HUES64 (cell line): ENCODE measurements at regions not wholly inside any gene's neighbourhood (a gene's known extent, or its start where the extent isn't known, plus 50 kb on each side); places are given as distances from the start of the nearest gene placed in this dataset.
"Not testable (repeated sequence)": the region's sequence is repeated elsewhere in the genome, so short reads cannot be mapped to it uniquely, and the experiment has no call there.

Experiments
- H3K27ac ChIP-seq: 2 replicates; pipeline ENCODE4 v1.7.0; 2013; ENCODE audit warnings: low read depth, low read length, inconsistent platforms
- H3K27me3 ChIP-seq: 2 replicates; pipeline ENCODE4 v1.6.1; 2013; ENCODE audit warnings: mild to moderate bottlenecking, low read length; ENCODE audit not compliant: insufficient read depth
- H3K36me3 ChIP-seq: 2 replicates; pipeline ENCODE4 v1.6.1; 2013; ENCODE audit warnings: mild to moderate bottlenecking, low read length; ENCODE audit not compliant: insufficient read depth
- H3K4me1 ChIP-seq: 2 replicates; pipeline ENCODE4 v1.6.1; 2013; ENCODE audit warnings: mild to moderate bottlenecking, low read length, moderate library complexity; ENCODE audit not compliant: insufficient read depth
- H3K4me3 ChIP-seq: 2 replicates; pipeline ENCODE4 v1.5.1; 2013; ENCODE audit warnings: mild to moderate bottlenecking, low read length, moderate library complexity
- H3K9ac ChIP-seq: 2 replicates; pipeline ENCODE4 v1.6.1; 2013; ENCODE audit warnings: mild to moderate bottlenecking, low read depth, low read length
- H3K9me3 ChIP-seq: 2 replicates; pipeline ENCODE4 v1.6.1; 2013; ENCODE audit warnings: low read depth, low read length; ENCODE audit not compliant: insufficient read depth
- WGBS: fragments of 150-250, 120-280 bp; methylation state at CpG from one replicate; pipeline ENCODE4 v1.1.7; 2013; ENCODE audit warnings: missing lambda C conversion rate; 5-methylcytosine and 5-hydroxymethylcytosine counted together

DNA sequence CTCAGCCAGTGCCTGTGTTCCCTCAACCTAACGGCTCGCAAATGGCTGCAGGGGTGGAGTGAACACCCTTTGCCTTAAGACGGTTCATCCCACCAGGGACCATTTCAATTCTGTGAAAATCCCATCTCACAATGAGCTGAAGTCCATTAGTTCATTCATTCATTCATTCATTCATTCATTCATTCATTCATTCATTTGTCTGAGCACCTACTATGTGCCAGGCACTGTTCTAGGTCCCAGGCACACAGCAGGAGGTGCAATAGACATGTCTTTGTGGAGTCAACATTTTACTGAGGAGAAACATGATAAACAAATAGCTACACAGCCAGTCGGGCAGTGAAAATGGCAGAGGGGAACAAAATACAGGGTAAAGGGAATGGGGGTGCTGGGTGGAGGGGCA, 618.8 kb downstream of the MATN1 start:
- Histone ChIP-seq H3K4me1 (no peaks in the 10 kb centered on the region), H3K9me3 (no peaks in the 10 kb centered on the region), H3K27me3 (no peaks in the 10 kb centered on the region), H3K36me3 (no peaks in the 10 kb centered on the region), H3K27ac (no peak overlapping the region), H3K4me3 (no peak overlapping the region), H3K9ac (no peak overlapping the region)
- 90% methylated on average over 4 of the region's 4 CpGs for WGBS

DNA sequence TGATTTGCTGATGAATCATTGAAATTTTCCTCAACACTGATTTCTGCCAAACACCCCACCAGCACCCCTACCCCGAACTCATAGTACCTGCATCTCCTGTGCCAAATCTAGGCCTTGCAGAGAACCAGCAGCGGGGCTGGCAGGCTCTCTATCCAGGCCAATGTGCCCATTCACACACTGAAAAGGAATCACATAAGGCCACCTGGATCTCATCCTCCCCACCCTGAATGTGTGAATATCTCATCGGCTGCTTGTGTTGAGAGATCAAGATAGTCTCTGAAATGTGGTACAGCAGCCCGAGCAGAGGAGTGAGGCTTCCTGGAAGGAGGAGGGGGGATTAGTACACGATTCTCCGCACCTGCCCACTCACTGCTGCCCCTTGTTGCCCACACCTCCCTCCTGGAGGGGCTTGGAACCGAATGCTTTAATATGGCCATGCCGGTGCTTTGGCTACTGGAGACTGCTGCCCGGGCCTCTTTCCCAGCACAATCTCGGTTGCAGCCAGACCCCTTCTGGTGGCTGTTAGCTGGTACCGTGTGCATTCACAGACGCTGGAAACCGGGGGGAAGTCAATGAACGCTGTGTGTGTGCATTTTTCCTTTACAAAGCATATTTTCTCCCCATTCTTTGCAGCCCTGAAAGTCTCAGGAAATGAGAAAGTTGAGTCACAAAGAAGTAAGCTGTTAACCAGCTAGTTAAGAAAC, 619.5 kb downstream of the MATN1 start:
- Histone ChIP-seq H3K27me3 (no peaks in the 10 kb centered on the region), H3K4me3 (no peak overlapping the region), H3K4me1 (no peaks in the 10 kb centered on the region), H3K9ac (no peak overlapping the region), H3K9me3 (no peaks in the 10 kb centered on the region), H3K36me3 (no peaks in the 10 kb centered on the region), H3K27ac (no peak overlapping the region)
- WGBS: 78% methylated on average over 14 of the region's 14 CpGs

DNA sequence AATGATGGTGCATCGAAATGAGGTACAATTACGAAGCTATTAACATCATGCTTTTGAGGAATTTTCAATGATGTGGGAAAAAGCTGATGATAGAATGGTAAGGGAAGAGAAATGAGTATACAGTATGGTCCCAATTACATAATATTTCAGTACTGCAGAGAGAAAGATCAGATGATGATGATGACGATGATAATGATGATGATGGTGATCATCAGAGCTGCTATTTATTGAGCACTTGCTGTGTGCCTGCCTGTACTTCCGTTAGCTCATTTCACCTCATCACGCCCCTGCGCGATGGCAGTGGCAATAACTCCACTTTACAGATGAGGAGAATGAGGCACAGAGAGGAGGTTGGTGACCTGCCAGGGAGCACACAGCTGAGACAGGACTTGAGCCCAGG, 620.8 kb downstream of the MATN1 start:
- H3K4me1 ChIP-seq: no peaks in the 10 kb centered on the region
- no peaks in the 10 kb centered on the region for H3K36me3 ChIP-seq
- 97% methylated on average over 7 of the region's 7 CpGs for WGBS
- no peak overlapping the region for H3K27ac ChIP-seq
- no peaks in the 10 kb centered on the region for H3K27me3 ChIP-seq
- H3K4me3 ChIP-seq: no peak overlapping the region
- H3K9ac ChIP-seq: no peak overlapping the region
- H3K9me3 ChIP-seq: no peaks in the 10 kb centered on the region

DNA sequence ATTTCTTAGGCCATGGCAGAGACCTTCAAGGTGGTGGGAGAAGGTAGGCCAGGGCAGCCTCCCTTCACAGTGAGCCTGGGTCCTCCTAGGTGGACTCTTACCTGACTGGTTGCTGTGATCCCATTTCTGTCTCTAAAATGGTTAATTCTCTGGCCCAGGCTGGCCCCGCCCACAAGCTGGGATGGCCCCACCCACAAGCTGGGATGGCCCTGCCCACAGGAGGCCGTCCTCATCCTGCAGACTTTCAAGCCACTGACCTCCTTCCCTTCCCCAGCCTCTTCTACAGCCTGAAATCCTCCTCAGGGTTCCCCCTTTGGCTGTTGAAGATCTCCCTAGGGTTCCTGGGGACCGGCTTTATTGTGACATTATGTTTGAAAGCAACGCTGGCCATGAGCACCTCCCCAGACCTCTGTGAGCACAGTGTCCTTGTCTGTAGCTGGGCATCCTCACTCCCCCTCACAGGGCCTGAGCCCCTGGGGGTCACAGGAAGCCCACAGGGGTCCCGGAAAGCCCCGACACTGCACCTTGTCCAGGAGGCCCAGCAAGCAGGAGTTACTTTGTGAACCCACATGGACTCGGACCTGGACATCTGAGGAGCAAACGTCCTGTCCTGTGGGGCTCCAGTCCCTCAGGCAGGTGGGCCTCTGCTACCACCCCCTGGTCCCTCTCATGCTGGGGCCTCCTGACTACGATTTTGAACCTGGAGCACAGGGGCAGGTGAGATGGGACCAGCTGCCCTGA, 621.7 kb downstream of the MATN1 start:
- WGBS: 73% methylated on average over 9 of the region's 9 CpGs

DNA sequence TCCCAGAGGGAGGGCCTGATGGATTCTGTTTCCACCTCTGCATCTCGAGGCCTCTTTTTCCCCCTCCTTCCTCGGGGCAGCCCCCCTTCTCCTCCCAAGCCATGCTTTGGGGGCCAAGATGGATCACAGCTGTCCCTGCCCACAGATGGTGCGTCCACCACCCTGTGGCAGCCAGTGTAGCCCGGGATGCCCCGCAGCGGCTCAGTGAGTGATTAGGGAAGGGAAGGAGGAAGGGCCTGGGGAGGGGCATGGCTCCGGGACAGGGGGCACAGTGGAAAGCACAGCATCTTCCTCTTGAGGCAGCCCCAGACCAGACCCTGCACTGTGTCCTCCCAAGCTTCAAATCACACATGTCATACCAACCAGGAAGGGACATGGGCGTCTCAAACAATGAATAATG, 622.4 kb downstream of the MATN1 start:
- no peak overlapping the region for H3K9ac ChIP-seq
- H3K27ac ChIP-seq: no peak overlapping the region
- no peak overlapping the region for H3K4me3 ChIP-seq
- no peaks in the 10 kb centered on the region for H3K27me3 ChIP-seq
- no peaks in the 10 kb centered on the region for H3K4me1 ChIP-seq
- 78% methylated on average over 8 of the region's 8 CpGs for WGBS
- H3K9me3 ChIP-seq: no peaks in the 10 kb centered on the region
- H3K36me3 ChIP-seq: no peaks in the 10 kb centered on the region

More for the DNA sequence above, 621.7 kb downstream of the MATN1 start:
- Histone ChIP-seq H3K9ac (no peak overlapping the region), H3K4me3 (no peak overlapping the region), H3K4me1 (no peaks in the 10 kb centered on the region), H3K27ac (no peak overlapping the region), H3K27me3 (no peaks in the 10 kb centered on the region), H3K36me3 (no peaks in the 10 kb centered on the region), H3K9me3 (no peaks in the 10 kb centered on the region)

DNA sequence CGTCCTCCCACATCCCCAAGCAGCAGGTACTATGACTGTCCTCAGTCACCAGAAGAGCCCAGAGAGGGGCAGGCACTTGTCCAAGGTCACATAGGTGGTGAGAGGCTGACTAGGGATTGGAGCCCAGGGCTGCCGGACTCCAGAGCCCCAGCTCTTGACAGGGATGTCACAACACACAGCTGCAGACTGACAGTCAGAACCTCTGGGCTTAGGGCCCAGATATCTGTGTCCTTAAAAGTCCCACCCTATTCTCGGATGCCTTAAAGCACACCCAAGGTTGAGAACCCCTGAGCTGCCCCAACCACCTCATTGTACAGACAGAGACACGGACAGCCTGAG, 622.9 kb downstream of the MATN1 start:
- no peaks in the 10 kb centered on the region for H3K4me1 ChIP-seq
- no peak overlapping the region for H3K9ac ChIP-seq
- 87% methylated on average over 4 of the region's 4 CpGs for WGBS
- no peak overlapping the region for H3K27ac ChIP-seq
- H3K27me3 ChIP-seq: no peaks in the 10 kb centered on the region
- no peaks in the 10 kb centered on the region for H3K36me3 ChIP-seq
- no peak overlapping the region for H3K4me3 ChIP-seq
- no peaks in the 10 kb centered on the region for H3K9me3 ChIP-seq

DNA sequence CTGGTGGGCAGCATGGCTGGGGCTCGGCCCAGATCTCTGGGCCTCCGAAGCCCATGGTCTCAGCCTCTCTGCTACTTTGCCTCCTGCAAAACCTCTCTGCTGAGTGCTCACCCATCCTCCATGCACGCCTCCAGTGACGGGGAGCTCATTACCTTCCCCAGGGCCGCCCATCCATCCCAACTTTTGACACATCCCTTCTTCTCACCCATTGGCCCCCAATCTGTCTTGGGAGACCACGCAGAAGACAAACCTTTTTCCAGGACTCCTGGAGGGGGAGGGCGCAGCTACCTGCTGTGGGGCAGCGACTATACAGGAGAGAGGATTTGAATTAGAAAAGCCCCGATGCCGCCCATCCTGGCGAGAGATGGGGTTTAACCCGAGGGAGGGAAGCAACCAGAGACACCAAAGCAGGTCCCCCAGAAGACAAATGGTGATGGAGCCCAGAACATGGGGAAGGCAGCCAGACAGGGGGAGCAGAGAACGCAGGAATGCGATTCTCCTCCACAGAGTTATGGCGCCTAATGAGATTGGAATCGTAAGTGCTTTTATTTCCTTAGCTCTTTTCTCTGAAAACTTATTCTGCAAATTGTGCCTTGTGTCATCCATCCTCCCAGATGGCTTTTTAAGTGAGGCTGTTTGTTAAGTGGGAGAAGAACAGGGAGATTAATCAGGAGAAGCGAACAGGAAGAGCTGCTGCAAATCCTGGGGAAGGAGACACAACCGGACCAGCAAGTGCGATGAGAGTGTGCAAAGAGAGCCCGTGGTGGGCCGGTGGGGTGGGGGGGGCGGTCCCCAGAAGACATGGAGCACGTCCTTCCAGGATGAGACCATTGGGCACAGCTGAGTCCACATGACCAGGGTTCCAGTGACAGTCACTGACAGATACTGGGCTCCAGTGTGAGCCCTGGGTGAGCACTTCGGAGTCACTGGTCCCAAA, 623.5 kb downstream of the MATN1 start:
- H3K9me3 ChIP-seq: no peaks in the 10 kb centered on the region
- no peak overlapping the region for H3K9ac ChIP-seq
- 86% methylated on average over 24 of the region's 24 CpGs for WGBS
- no peaks in the 10 kb centered on the region for H3K4me1 ChIP-seq
- H3K27ac ChIP-seq: no peak overlapping the region
- H3K4me3 ChIP-seq: no peak overlapping the region
- no peaks in the 10 kb centered on the region for H3K27me3 ChIP-seq
- H3K36me3 ChIP-seq: no peaks in the 10 kb centered on the region

DNA sequence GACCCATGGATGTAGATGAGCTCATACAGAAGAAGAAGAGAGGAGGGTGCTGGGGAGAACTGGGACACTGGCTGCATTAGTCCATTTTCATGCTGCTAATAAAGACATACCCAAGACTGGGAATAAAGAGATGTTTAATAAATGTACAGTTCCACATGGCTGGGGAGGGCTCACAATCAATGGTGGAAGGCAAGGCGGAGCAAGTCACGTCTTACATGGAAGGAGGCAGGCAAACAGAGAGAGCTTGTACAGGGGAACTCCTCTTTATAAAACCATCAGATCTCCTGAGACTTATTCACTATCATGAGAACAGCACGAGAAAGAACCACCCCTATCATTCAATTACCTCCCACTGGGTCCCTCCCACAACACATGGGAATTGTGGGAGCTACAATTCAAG, 625.5 kb downstream of the MATN1 start:
- not testable (repeated sequence) for H3K4me3 ChIP-seq, H3K9ac ChIP-seq, H3K27me3 ChIP-seq, H3K27ac ChIP-seq, H3K4me1 ChIP-seq, H3K36me3 ChIP-seq, H3K9me3 ChIP-seq
- WGBS: 96% methylated on average over 3 of the region's 3 CpGs

DNA sequence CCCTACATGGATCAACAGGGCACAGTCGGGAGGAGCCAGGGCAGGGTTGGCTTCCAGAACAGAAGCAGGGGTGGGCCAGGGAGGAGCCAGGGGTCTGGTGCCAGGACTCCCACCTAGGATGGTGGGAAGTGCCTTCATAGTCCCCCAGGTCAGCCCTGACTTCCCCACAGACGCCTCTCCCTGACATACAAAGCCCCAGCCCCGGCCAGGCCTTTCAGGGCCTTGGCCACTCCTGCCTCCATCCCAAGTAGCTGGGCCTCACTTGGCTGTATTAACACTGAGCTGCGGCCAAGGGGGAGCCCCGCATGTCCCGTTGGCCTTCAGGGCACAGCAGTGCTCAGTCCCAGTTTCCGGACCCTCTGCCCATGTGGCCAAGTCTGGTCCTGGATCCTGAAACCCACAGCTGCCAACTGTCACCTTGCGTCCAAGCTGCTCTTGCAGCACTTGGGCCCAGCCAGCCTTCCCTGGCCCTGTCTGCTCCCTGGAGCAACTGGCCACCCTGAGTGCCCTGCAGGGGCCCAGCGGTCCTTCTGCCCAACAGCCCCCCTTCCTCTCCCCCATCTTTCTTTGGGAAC, 627.8 kb downstream of the MATN1 start:
- H3K27ac ChIP-seq: no peak overlapping the region
- H3K9me3 ChIP-seq: peaks cover 26% of the 10 kb centered on the region
- H3K4me1 ChIP-seq: no peaks in the 10 kb centered on the region
- no peak overlapping the region for H3K4me3 ChIP-seq
- 91% methylated on average over 9 of the region's 9 CpGs for WGBS
- no peak overlapping the region for H3K9ac ChIP-seq
- no peaks in the 10 kb centered on the region for H3K27me3 ChIP-seq
- no peaks in the 10 kb centered on the region for H3K36me3 ChIP-seq

DNA sequence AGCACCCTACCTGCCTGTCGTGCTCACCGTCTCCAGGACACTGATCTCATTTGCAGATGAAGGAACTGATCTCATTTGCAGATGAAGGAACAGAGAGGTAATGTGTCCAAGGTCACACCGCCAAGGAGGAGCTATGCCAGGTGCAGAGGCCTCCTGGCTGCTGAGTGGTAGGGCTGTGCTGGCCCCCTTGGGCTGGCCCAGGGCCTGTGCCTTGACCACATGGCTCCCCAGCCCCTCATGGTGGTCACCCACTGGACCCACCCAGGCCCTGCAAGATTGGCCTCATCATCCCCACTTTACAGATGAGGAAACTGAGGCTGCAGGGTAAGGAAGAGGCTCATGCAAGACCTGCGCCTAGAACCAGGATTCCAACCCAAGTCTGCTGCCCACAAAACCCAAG, 628.3 kb downstream of the MATN1 start:
- Histone ChIP-seq H3K9ac (no peak overlapping the region), H3K4me1 (no peaks in the 10 kb centered on the region), H3K9me3 (peaks cover 26% of the 10 kb centered on the region), H3K4me3 (no peak overlapping the region), H3K27me3 (no peaks in the 10 kb centered on the region), H3K27ac (no peak overlapping the region), H3K36me3 (no peaks in the 10 kb centered on the region)
- 89% methylated on average over 4 of the region's 4 CpGs for WGBS
